Loucy (cell line): ENCODE measurements at regions not wholly inside any gene's neighbourhood (a gene's known extent, or its start where the extent isn't known, plus 50 kb on each side); places are given as distances from the start of the nearest gene placed in this dataset.

Experiments used
- H2AFZ ChIP-seq: fragments of 200-600 bp; sonication (generic); 2 replicates; pipeline ENCODE4 v1.6.0; 2016; ENCODE audit warnings: antibody characterized with exemption, mild to moderate bottlenecking, low read length, moderate library complexity
- H3F3A ChIP-seq: fragments of 200-600 bp; 2 replicates; pipeline ENCODE4 v1.6.0; 2016; ENCODE audit warnings: antibody characterized with exemption, low read depth, mild to moderate bottlenecking
- H3K27me3 ChIP-seq: fragments of 200-600 bp; sonication (generic); 2 replicates; pipeline ENCODE4 v1.6.1; 2014; ENCODE audit warnings: low read length, mild to moderate bottlenecking; ENCODE audit not compliant: insufficient read depth, poor library complexity, severe bottlenecking
- H3K36me3 ChIP-seq: fragments of 200-600 bp; sonication (generic); 2 replicates; pipeline ENCODE4 v1.6.1; 2016; ENCODE audit warnings: low read length; ENCODE audit not compliant: insufficient read depth
- H3K4me1 ChIP-seq: fragments of 200-600 bp; sonication (generic); 2 replicates; pipeline ENCODE4 v1.5.1; 2014; ENCODE audit warnings: low read length, mild to moderate bottlenecking; ENCODE audit not compliant: insufficient read depth, poor library complexity, severe bottlenecking
- H3K4me2 ChIP-seq: fragments of 200-600 bp; sonication (generic); 2 replicates; pipeline ENCODE4 v1.6.0; 2014; ENCODE audit warnings: antibody characterized with exemption, low read length, low read depth, mild to moderate bottlenecking; ENCODE audit not compliant: poor library complexity, severe bottlenecking
- H3K4me3 ChIP-seq: fragments of 200-600 bp; sonication (generic); 2 replicates; pipeline ENCODE4 v1.5.1; 2014; ENCODE audit warnings: low read length, mild to moderate bottlenecking, mixed read lengths; ENCODE audit not compliant: poor library complexity, severe bottlenecking
- H3K79me2 ChIP-seq: fragments of 200-600 bp; sonication (generic); 2 replicates; pipeline ENCODE4 v1.6.1; 2014; ENCODE audit warnings: low read length; ENCODE audit not compliant: insufficient read depth
- H3K9ac ChIP-seq: fragments of 200-600 bp; sonication (generic); 2 replicates; pipeline ENCODE4 v1.6.0; 2014; ENCODE audit warnings: mild to moderate bottlenecking, low read depth, low read length, moderate library complexity; ENCODE audit not compliant: poor library complexity, severe bottlenecking
- H3K9me2 ChIP-seq: fragments of 200-600 bp; sonication (generic); replicated peaks from 2 replicates; pipeline ENCODE4 v1.6.1; 2016; ENCODE audit warnings: low read depth, low read length, mixed read lengths
- H3K9me3 ChIP-seq: fragments of 200-600 bp; sonication (generic); 2 replicates; pipeline ENCODE4 v1.6.1; 2014; ENCODE audit warnings: mild to moderate bottlenecking, antibody characterized with exemption, low read length, low read depth; ENCODE audit not compliant: insufficient read depth
- H4K20me1 ChIP-seq: fragments of 200-600 bp; sonication (generic); 2 replicates; pipeline ENCODE4 v1.6.0; 2014; ENCODE audit warnings: antibody characterized with exemption, low read length, mild to moderate bottlenecking; ENCODE audit not compliant: insufficient read depth, poor library complexity, severe bottlenecking
- CTCF ChIP-seq: fragments of 200-600 bp; sonication (generic); conservative IDR thresholded peaks from 2 replicates; pipeline ENCODE4 v1.5.1; 2014; ENCODE audit warnings: mild to moderate bottlenecking, antibody characterized with exemption, low read length
- EZH2phosphoT487 ChIP-seq: fragments of 200-600 bp; IDR thresholded peaks from 2 replicates; pipeline ENCODE4 v1.6.1; 2018; ENCODE audit warnings: antibody characterized with exemption, mild to moderate bottlenecking, moderate library complexity, borderline replicate concordance

DNA sequence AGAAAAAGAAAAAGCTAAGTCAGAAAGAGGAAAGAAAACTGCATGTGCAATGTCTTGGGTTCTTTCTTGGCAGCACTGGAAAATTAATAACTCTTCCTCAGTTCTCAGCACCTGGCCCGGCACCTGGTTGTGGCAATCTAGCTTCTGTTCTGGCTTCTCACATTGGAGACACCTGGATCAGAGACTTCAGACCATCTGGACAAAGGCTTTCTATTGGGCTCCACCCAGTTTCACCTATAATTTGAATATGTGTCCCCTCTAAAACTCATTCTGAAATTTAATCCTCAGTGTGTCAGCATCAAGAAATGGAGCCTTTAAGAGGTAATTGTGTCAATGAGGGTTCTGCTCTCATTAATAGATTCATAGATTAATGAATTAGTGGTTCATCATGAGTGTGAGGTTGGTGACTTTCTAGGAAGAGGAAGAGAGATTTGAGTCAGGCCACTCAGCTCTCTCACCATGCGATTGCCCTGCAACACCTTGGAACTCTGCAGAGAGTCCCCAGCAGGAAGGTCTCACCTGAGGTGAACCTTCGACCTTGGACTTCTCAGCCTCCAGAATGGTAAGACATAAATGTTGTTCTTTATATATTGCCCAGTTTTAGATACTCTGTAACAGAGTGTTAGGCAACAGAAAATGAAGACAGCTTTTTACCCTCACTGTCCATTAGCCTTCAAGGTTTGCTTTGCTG is 679.9 kb downstream of the NTRK3 start:
- no peaks in the 10 kb centered on the region for H3K4me1 ChIP-seq
- no peaks in the 10 kb centered on the region; the same call in 1 of the 2 replicates for H3K9me3 ChIP-seq
- no peak overlapping the region for H3K9ac ChIP-seq

GRCh38 chr15:87575896-87576473 is 680.6 kb downstream of the NTRK3 start:
- H3F3A ChIP-seq, result no peaks in the 10 kb centered on the region
- no peaks in the 10 kb centered on the region; the same call in 1 of the 2 replicates for H3K9me3 ChIP-seq
- no peaks in the 10 kb centered on the region for H3K4me1 ChIP-seq
- H4K20me1 ChIP-seq, result no peaks in the 10 kb centered on the region
- no peak overlapping the region for H3K4me3 ChIP-seq
- no peak for TF ChIP-seq CTCF
- TF ChIP-seq EZH2phosphoT487, result no peak
- no peaks in the 10 kb centered on the region for H3K27me3 ChIP-seq
- H2AFZ ChIP-seq, result no peak overlapping the region
- no peak overlapping the region for H3K4me2 ChIP-seq
- no peaks in the 10 kb centered on the region for H3K9me2 ChIP-seq
- no peaks in the 10 kb centered on the region for H3K79me2 ChIP-seq
- no peaks in the 10 kb centered on the region for H3K36me3 ChIP-seq
- no peak overlapping the region for H3K9ac ChIP-seq

More for the DNA sequence above, 679.9 kb downstream of the NTRK3 start:
- Histone ChIP-seq H3K9me2 (no peaks in the 10 kb centered on the region), H2AFZ (no peak overlapping the region), H3K36me3 (no peaks in the 10 kb centered on the region), H3K4me2 (no peak overlapping the region), H3K4me3 (no peak overlapping the region), H3K27me3 (no peaks in the 10 kb centered on the region), H3K79me2 (no peaks in the 10 kb centered on the region), H4K20me1 (no peaks in the 10 kb centered on the region), H3F3A (no peaks in the 10 kb centered on the region)
- TF ChIP-seq CTCF (no peak), EZH2phosphoT487 (no peak)

DNA sequence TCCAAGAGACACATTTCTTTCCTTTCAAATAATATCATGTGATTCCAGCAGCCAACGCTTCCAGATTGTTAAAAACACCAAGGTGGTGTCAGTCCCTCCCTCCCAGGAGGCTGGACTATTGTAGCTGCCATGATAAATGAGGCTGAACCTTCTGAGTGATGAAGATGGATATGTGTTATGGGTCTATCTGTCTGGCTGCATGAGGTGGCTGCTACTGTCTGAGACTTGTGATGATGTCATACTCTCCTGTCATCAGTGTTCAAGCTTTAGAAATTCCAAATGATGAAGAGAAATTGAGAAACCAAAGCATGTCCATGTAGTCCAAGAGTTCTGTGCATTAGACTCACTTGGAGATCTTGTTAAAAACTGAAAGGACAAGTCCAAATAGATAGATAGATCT is 683.0 kb downstream of the NTRK3 start:
- TF ChIP-seq EZH2phosphoT487 (no peak), CTCF (no peak)
- no peak overlapping the region for H2AFZ ChIP-seq
- no peaks in the 10 kb centered on the region; the same call in 1 of the 2 replicates for H3K9me3 ChIP-seq
- no peak overlapping the region for H3K4me2 ChIP-seq
- H3K79me2 ChIP-seq, result no peaks in the 10 kb centered on the region
- H3K27me3 ChIP-seq, result no peaks in the 10 kb centered on the region
- H3K4me3 ChIP-seq, result no peak overlapping the region
- H3K9ac ChIP-seq, result no peak overlapping the region
- no peaks in the 10 kb centered on the region for H4K20me1 ChIP-seq
- H3K9me2 ChIP-seq, result no peaks in the 10 kb centered on the region
- no peaks in the 10 kb centered on the region for H3F3A ChIP-seq
- no peaks in the 10 kb centered on the region for H3K36me3 ChIP-seq
- H3K4me1 ChIP-seq, result no peaks in the 10 kb centered on the region
